Testis (tissue), 2 donors: ENCODE measurements at regions not wholly inside any gene's neighbourhood (a gene's known extent, or its start where the extent isn't known, plus 50 kb on each side); places are given as distances from the start of the nearest gene placed in this dataset.

ENCODE experiments used
- DNase-seq: peaks from one replicate; pipeline ENCODE4 v3.0.0-alpha.2; 2019
- H3K27ac ChIP-seq, 2 donors: fragments of 200-600 bp; sonication (generic); one replicate each; pipeline ENCODE4 v1.5.1; 2019
- H3K27me3 ChIP-seq: fragments of 200-600 bp; sonication (generic); one replicate; pipeline ENCODE4 v1.5.1; 2019
- H3K36me3 ChIP-seq: fragments of 200-600 bp; sonication (generic); one replicate; pipeline ENCODE4 v1.5.1; 2017; ENCODE audit warnings: low read depth; ENCODE audit errors: missing control alignments
- H3K4me1 ChIP-seq: fragments of 200-600 bp; sonication (generic); one replicate; pipeline ENCODE4 v1.5.1; 2019
- H3K4me3 ChIP-seq, 2 donors: fragments of 200-600 bp; sonication (generic); one replicate each; pipeline ENCODE4 v1.5.1; 2017 to 2019
- H3K9me3 ChIP-seq: fragments of 200-600 bp; sonication (generic); one replicate; pipeline ENCODE4 v1.5.1; 2017
- CTCF ChIP-seq, 3 experiments: fragments of 450-650 bp in 2 of 3; fragments of 200-600 bp in 1 of 3; sonication (generic) in 1 of 3; IDR thresholded peaks; one replicate each; pipeline ENCODE4 v1.5.1; 2016 to 2019; ENCODE audit warnings: antibody characterized with exemption in 3 of 3, mild to moderate bottlenecking in 2 of 3, moderate library complexity in 1 of 3
- POLR2A ChIP-seq: fragments of 450-650 bp; IDR thresholded peaks from one replicate; pipeline ENCODE4 v1.6.1; 2017; ENCODE audit warnings: antibody characterized with exemption, mild to moderate bottlenecking, moderate library complexity
- WGBS, 2 donors: methylation state at CpG; one replicate each; pipeline ENCODE4 v1.1.5; 2018; 5-methylcytosine and 5-hydroxymethylcytosine counted together
- intact Hi-C: fragments of 100-400 bp; cut with DNase I; formaldehyde crosslinking; loops from one replicate; pipeline ENCODE4 v1.15.1; 2023; ENCODE audit warnings: low total_unique reads

DNA sequence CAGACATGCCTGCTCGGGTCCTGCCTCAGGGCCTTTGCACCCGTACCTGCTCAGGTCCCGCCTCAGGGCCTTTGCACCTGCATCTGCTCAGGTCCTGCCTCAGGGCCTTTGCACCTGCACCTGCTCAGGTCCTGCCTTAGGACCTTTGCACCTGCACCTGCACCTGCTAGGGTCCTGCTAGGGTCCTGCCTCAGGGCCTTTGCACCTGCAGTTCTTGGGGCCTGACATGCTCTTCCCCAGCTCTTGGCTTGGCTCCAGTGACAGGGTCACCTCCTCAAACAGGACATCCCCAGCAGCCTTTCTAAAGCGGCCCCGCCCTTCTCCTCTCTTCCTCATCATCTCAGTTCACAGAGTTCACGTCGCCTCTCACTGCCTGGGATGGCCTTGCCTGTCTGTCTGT is 54.9 kb upstream of the NCOR2 start:
- peaks cover 44% of the 10 kb centered on the region for H3K4me1 ChIP-seq
- WGBS, 2 donors = 65 to 82% methylated on average over 6 to 7 of the region's 7 CpGs
- DNase-seq = no peak

DNA sequence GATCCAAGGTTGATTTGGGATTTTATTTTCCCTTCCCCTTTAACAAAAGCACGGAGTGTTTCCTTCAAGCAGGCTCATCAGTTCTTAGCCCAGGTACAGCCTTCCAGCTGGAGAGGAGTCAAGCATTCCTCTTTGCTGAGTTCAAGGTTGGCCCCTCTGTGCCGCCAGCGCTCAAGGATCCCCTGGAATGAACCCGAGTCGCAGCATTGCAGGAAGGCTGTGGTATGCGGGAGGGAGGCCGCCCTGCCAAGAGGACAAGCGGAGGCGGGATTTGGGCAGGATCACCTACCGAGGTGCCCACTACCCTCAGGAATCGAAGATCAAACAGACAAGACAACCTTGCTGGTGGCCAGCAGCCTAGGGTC is 53.9 kb upstream of the NCOR2 start:
- Histone ChIP-seq H3K36me3 (no peaks in the 10 kb centered on the region), H3K27ac (peak overlapping the region; percentile 47 to 54), H3K27me3 (no peaks in the 10 kb centered on the region), H3K4me1 (peaks cover 36% of the 10 kb centered on the region), H3K9me3 (no peaks in the 10 kb centered on the region), H3K4me3 (no peak overlapping the region)
- intact Hi-C loops = no loop called here
- WGBS, 2 donors = 28 to 61% methylated on average over 11 of the region's 11 CpGs
- peak; percentile 87 for DNase-seq
- TF ChIP-seq CTCF (IDR thresholded peaks at IDR 0.05) (no peak), POLR2A (no peak)

More for the DNA sequence above, 54.9 kb upstream of the NCOR2 start:
- no peak overlapping the region for H3K27ac ChIP-seq
- H3K36me3 ChIP-seq = no peaks in the 10 kb centered on the region
- intact Hi-C loops = no loop called here
- TF ChIP-seq POLR2A = no peak
- no peak for TF ChIP-seq CTCF (IDR thresholded peaks at IDR 0.05)
- H3K27me3 ChIP-seq = no peaks in the 10 kb centered on the region
- H3K4me3 ChIP-seq = no peak overlapping the region
- H3K9me3 ChIP-seq = no peaks in the 10 kb centered on the region

GRCh38 chr12:124620606-124621295 is 53.3 kb upstream of the NCOR2 start:
- H3K36me3 ChIP-seq = no peaks in the 10 kb centered on the region
- H3K4me3 ChIP-seq = no peak overlapping the region
- intact Hi-C loops = no loop called here

DNA sequence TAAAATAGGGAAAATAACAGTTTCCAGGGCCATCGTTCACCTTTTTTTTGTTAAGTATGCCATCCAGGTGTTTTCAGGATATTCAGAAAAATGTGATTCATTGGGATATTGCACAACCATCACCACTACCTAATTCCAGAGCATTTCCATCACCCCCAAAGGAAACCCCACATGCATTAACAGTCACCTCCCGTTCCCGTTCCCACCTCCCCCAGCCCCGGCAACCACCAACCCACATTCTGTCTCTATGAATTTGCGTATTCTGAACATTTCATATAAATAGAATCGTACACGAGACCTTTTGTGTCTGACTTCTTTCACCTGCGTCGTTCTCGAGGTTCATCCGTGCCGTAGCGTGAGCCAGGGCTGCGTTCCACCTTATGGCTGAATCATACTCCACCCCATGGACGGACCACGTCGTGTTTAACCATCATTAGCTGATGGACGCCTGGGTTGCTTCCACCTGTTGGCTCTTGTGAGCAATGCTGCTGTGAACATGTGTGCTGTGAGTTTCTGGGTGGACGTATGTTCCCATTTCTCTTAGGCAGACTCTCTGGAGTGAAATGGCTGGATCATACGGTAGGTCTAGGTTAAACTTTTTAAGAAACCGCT is 51.0 kb upstream of the NCOR2 start:
- peaks cover 29% of the 10 kb centered on the region for H3K4me1 ChIP-seq
- no peaks in the 10 kb centered on the region for H3K9me3 ChIP-seq
- H3K27me3 ChIP-seq = no peaks in the 10 kb centered on the region
- H3K36me3 ChIP-seq = no peaks in the 10 kb centered on the region
- no peak for TF ChIP-seq CTCF (IDR thresholded peaks at IDR 0.05)
- TF ChIP-seq POLR2A = no peak
- no peak overlapping the region for H3K27ac ChIP-seq
- WGBS, 2 donors = 85 to 93% methylated on average over 21 of the region's 21 CpGs
- DNase-seq = no peak
- H3K4me3 ChIP-seq = no peak overlapping the region
- intact Hi-C loops = no loop called here

More at GRCh38 chr12:124620606-124621295, 53.3 kb upstream of the NCOR2 start:
- Histone ChIP-seq H3K4me1 (peaks cover 31% of the 10 kb centered on the region), H3K27me3 (no peaks in the 10 kb centered on the region), H3K9me3 (no peaks in the 10 kb centered on the region), H3K27ac (peak overlapping the region; percentile 47 to 54)
- 54 to 60% methylated on average over 12 of the region's 12 CpGs for WGBS, 2 donors
- TF ChIP-seq CTCF (IDR thresholded peaks at IDR 0.05) (no peak), POLR2A (no peak)
- DNase-seq = no peak

DNA sequence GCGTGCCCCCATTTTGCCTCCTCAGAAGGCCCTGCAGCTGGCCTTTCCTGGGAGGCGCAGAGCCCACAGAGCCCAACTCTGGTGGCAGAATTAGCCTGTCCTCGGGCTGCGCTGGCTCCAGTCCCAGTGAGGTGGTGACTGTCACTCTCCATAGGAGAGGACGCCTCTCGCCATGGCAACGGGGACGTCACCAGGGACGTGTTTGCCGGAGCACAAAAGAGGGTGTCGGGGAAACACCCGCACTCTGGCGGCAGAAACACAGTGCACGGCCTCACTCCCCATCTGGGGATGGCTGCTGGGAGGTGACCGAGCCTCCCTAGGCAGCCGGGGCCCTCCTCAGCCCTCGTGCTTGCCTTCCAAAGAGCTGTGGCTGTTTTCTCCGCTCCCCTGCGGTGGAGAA is 50.2 kb upstream of the NCOR2 start:
- no peaks in the 10 kb centered on the region for H3K27me3 ChIP-seq
- H3K4me3 ChIP-seq = no peak overlapping the region
- no peak for DNase-seq
- H3K4me1 ChIP-seq = peaks cover 23% of the 10 kb centered on the region
- no peak for TF ChIP-seq CTCF (IDR thresholded peaks at IDR 0.05)
- TF ChIP-seq POLR2A = no peak
- no peaks in the 10 kb centered on the region for H3K9me3 ChIP-seq
- intact Hi-C loops = no loop called here
- H3K36me3 ChIP-seq = no peaks in the 10 kb centered on the region
- 88 to 93% methylated on average over 8 to 19 of the region's 19 CpGs for WGBS, 2 donors
- H3K27ac ChIP-seq = no peak overlapping the region
